Neural cell (in vitro differentiated cells): ENCODE measurements at regions not wholly inside any gene's neighbourhood (a gene's known extent, or its start where the extent isn't known, plus 50 kb on each side); places are given as distances from the start of the nearest gene placed in this dataset.

Source experiments
- H2AFZ ChIP-seq: fragments of 200-600, 300-800 bp; sonication (generic), shearing (Covaris generic); 2 replicates; pipeline ENCODE4 v1.6.0; 2014; ENCODE audit warnings: low read depth, mild to moderate bottlenecking, antibody characterized with exemption, low read length, moderate library complexity
- H3F3A ChIP-seq: fragments of 200-600 bp; shearing (Covaris generic); 2 replicates; pipeline ENCODE4 v1.6.1; 2016; ENCODE audit warnings: mild to moderate bottlenecking, moderate library complexity, mixed read lengths, antibody characterized with exemption, low read length; ENCODE audit not compliant: insufficient read depth, poor library complexity, severe bottlenecking
- H3K27ac ChIP-seq: fragments of 200-600, 300-800 bp; sonication (generic), shearing (Covaris generic); 2 replicates; pipeline ENCODE4 v1.5.1; 2014; ENCODE audit warnings: mild to moderate bottlenecking, low read length, moderate library complexity
- H3K27me3 ChIP-seq: fragments of 300-800, 200-600 bp; sonication (generic), shearing (Covaris generic); 2 replicates; pipeline ENCODE4 v1.6.0; 2014; ENCODE audit warnings: mild to moderate bottlenecking, low read depth, low read length, moderate library complexity; ENCODE audit not compliant: insufficient read depth
- H3K36me3 ChIP-seq: fragments of 300-800, 200-600 bp; sonication (generic), shearing (Covaris generic); 2 replicates; pipeline ENCODE4 v1.5.1; 2014; ENCODE audit warnings: mild to moderate bottlenecking, antibody characterized with exemption, low read length, moderate library complexity; ENCODE audit not compliant: insufficient read depth
- H3K4me2 ChIP-seq: fragments of 300-800, 200-600 bp; sonication (generic), shearing (Covaris generic); 2 replicates; pipeline ENCODE4 v1.6.0; 2014; ENCODE audit warnings: mild to moderate bottlenecking, low read length
- H3K4me3 ChIP-seq: fragments of 300-800, 200-600 bp; sonication (generic), shearing (Covaris generic); 2 replicates; pipeline ENCODE4 v1.5.1; 2014; ENCODE audit warnings: mild to moderate bottlenecking, low read length, moderate library complexity
- H3K79me2 ChIP-seq: fragments of 200-600 bp; shearing (Covaris generic); replicated peaks from 2 replicates; pipeline ENCODE4 v1.6.0; 2014; ENCODE audit warnings: mild to moderate bottlenecking, low read length, moderate library complexity; ENCODE audit not compliant: insufficient read depth
- H3K9ac ChIP-seq: fragments of 300-800, 200-600 bp; sonication (generic), shearing (Covaris generic); 2 replicates; pipeline ENCODE4 v1.6.1; 2016; ENCODE audit warnings: mild to moderate bottlenecking, low read length, mixed read lengths
- H3K9me2 ChIP-seq: fragments of 200-600 bp; shearing (Covaris generic); 2 replicates; pipeline ENCODE4 v1.6.1; 2016; ENCODE audit warnings: mild to moderate bottlenecking, low read length, mixed read lengths; ENCODE audit not compliant: insufficient read depth
- H3K9me3 ChIP-seq: fragments of 200-600, 300-800 bp; sonication (generic), shearing (Covaris generic); 2 replicates; pipeline ENCODE4 v1.6.1; 2016; ENCODE audit warnings: mild to moderate bottlenecking, mixed run types, low read length, moderate library complexity, mixed read lengths
- H4K20me1 ChIP-seq: fragments of 200-600 bp; shearing (Covaris generic); 2 replicates; pipeline ENCODE4 v1.6.1; 2016; ENCODE audit warnings: mild to moderate bottlenecking, mixed run types; ENCODE audit not compliant: insufficient read depth
- CTCF ChIP-seq: fragments of 450-650 bp; IDR thresholded peaks from 2 replicates; pipeline ENCODE4 v1.5.1; 2014; ENCODE audit warnings: antibody characterized with exemption, mild to moderate bottlenecking, moderate library complexity; ENCODE audit not compliant: poor library complexity, severe bottlenecking
- EP300 ChIP-seq: fragments of 450-650 bp; conservative IDR thresholded peaks from 2 replicates; pipeline ENCODE4 v1.6.1; 2014; ENCODE audit warnings: antibody characterized with exemption, mild to moderate bottlenecking, moderate library complexity; ENCODE audit not compliant: poor library complexity, severe bottlenecking
- EZH2 ChIP-seq: fragments of 200-600, 300-800 bp; shearing (Covaris generic), sonication (generic); IDR thresholded peaks from 2 replicates; pipeline ENCODE4 v1.6.1; 2014; ENCODE audit warnings: antibody characterized with exemption, low read length, borderline replicate concordance, mild to moderate bottlenecking; ENCODE audit not compliant: insufficient read depth, poor library complexity, severe bottlenecking
- MXI1 ChIP-seq: fragments of 450-650 bp; conservative IDR thresholded peaks from 2 replicates; pipeline ENCODE4 v1.6.1; 2014; ENCODE audit warnings: antibody characterized with exemption, mild to moderate bottlenecking; ENCODE audit not compliant: poor library complexity, severe bottlenecking
- POLR2AphosphoS5 ChIP-seq: IDR thresholded peaks from 2 replicates; pipeline ENCODE4 v1.6.1; 2012
- RAD21 ChIP-seq: fragments of 450-650 bp; conservative IDR thresholded peaks from 2 replicates; pipeline ENCODE4 v1.6.1; 2014; ENCODE audit warnings: antibody characterized with exemption, mild to moderate bottlenecking, moderate library complexity
- REST ChIP-seq: IDR thresholded peaks from 2 replicates; pipeline ENCODE4 v1.6.1; 2012; ENCODE audit warnings: borderline replicate concordance
- SMC3 ChIP-seq: fragments of 450-650 bp; conservative IDR thresholded peaks from 2 replicates; pipeline ENCODE4 v1.6.1; 2014; ENCODE audit warnings: antibody characterized with exemption, mild to moderate bottlenecking, moderate library complexity; ENCODE audit not compliant: poor library complexity
- TAF1 ChIP-seq: IDR thresholded peaks from 2 replicates; pipeline ENCODE4 v1.6.1; 2012; ENCODE audit warnings: low read depth

GRCh38 chr2:242036653-242036950, 167.1 kb downstream of the RTP5 start:
- no peaks in the 10 kb centered on the region for H3K9me2 ChIP-seq
- no peak overlapping the region for H2AFZ ChIP-seq
- no peaks in the 10 kb centered on the region for H3K79me2 ChIP-seq
- H3K4me2 ChIP-seq, result no peak overlapping the region
- H3K4me3 ChIP-seq, result no peak overlapping the region
- no peak overlapping the region for H3K27ac ChIP-seq
- no peak overlapping the region for H3K9ac ChIP-seq
- H3F3A ChIP-seq, result no peaks in the 10 kb centered on the region
- no peaks in the 10 kb centered on the region for H3K27me3 ChIP-seq
- no peaks in the 10 kb centered on the region for H4K20me1 ChIP-seq
- H3K9me3 ChIP-seq, result no peaks in the 10 kb centered on the region
- H3K36me3 ChIP-seq, result no peaks in the 10 kb centered on the region
- no peak for TF ChIP-seq EZH2
- TF ChIP-seq CTCF, result no peak
- no peak for TF ChIP-seq POLR2AphosphoS5
- no peak for TF ChIP-seq EP300
- TF ChIP-seq REST, result no peak
- TF ChIP-seq MXI1, result no peak
- no peak for TF ChIP-seq RAD21
- no peak for TF ChIP-seq TAF1

GRCh38 chr2:242038166-242038927, 168.8 kb downstream of the RTP5 start:
- H3K79me2 ChIP-seq, result no peaks in the 10 kb centered on the region
- no peak overlapping the region for H3K9ac ChIP-seq
- TF ChIP-seq CTCF (no peak), RAD21 (no peak), TAF1 (no peak), MXI1 (no peak), SMC3 (no peak)
- no peak overlapping the region for H3K4me3 ChIP-seq
- H3K27ac ChIP-seq, result no peak overlapping the region
- H3K9me2 ChIP-seq, result no peaks in the 10 kb centered on the region
- no peak overlapping the region for H3K4me2 ChIP-seq
- no peaks in the 10 kb centered on the region for H3K36me3 ChIP-seq
- no peaks in the 10 kb centered on the region for H3F3A ChIP-seq
- no peaks in the 10 kb centered on the region for H4K20me1 ChIP-seq
- peaks cover under 1% of the 10 kb centered on the region for H3K27me3 ChIP-seq
- H3K9me3 ChIP-seq, result no peaks in the 10 kb centered on the region
- no peak overlapping the region for H2AFZ ChIP-seq
